ENCODE measurements at regions not wholly inside any gene's neighbourhood (a gene's known extent, or its start where the extent isn't known, plus 50 kb on each side); places are given as distances from the start of the nearest gene placed in this dataset.
"Not testable (repeated sequence)": the region's sequence is repeated elsewhere in the genome, so short reads cannot be mapped to it uniquely, and the experiment has no call there.

DNA sequence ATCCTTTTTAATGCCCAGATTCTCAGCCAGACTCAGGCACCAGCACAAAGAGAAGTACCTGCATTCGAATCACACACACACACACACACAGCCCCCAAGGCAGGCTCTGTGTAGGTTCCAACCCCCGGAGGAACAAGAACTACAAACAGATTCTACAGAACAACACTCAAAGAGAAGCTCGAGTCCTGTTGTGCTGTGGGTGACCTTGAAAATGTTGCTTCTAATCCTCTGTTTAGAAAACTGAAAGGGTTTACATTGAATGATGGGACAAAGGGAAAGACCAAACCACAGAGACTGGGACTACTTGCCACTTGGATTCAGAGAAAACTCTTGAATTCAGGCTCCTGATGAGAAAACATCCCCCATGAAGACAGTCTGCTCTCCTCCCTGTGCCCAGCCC is 568.8 kb upstream of the C16orf82 start:
- no peak for DNase-seq

DNA sequence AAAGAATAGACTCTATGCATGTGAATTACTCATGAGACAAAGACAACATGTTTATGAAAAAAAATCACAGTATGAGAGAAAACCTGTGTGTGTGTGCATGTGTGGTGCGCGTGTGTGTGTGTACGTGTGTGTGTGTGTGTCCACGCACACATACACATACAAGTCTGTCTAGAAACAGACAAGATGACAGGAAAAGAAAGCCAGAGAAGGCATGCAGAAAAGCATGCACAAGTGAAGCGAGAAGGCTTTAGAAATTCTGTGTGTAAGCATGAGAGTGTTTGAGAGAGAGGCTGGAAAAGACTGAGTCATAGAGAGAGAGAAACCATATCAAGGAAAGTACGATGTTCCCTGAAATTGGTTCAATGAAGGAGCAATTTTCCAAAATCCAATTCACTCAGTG is 566.4 kb upstream of the C16orf82 start:
- no peak for DNase-seq

DNA sequence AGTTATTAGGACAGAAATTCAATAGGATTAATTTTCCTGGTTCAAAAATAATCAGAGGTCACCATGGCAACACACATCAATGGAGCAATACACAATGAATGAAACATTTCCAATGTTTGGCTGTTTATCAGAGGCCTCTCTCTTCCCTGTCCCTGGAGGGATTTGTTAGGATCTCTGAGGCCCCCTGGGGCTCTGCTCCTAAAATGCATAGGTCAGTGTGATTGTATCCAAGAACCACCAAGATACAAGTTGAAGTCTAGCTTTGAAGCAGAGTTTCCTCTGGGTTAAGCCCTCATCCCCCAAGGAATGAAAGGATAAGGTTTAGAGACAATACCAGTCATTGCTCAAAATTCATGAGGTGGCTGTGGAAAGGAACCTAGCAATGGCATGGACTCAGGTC is 561.2 kb upstream of the C16orf82 start:
- DNase-seq = no peak

- not testable (repeated sequence) for DNase-seq
These were observed 557.8 kb upstream of the C16orf82 start for GRCh38 chr16:26508946-26509345.

DNA sequence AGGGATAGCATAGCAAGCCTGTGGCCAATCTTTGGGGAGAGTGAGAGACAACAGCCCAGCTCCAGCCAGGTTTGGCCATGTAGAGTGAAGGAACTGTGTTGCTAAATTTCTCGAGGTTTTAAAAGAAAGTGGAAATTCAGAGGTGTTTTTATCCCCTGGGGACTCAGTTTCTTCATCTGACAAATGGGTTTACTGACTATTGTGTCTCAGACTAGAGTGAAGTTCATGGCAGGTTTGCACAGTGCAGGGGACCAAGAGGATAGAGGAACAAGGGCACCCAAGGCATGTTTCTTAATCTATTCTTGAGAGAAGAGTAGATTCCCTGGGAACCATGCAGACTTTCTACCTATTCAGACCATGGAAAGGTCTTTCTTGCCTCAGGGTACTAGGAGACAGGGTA is 555.8 kb upstream of the C16orf82 start:
- no peak for DNase-seq

DNA sequence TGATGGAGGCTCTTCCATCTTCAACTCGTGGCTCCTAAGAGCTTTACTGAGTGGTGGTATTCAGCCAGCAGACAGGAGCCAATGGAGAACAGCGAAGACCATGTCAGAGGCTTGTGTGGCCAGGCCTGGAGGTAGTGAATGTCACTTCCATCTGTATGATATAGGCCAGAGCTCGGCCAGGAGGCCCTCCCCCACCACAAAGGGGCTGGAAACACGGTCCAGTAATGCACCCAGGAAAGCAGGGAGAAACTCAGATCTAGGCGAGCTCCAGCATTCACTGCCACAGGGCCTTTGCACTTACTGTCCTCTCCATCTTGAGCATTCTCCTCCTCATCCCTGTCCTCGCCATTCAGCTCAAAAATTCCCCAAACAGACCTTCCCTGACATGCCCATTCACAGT is 555.3 kb upstream of the C16orf82 start:
- no peak for DNase-seq

- no peak for DNase-seq
These were observed 545.1 kb upstream of the C16orf82 start for GRCh38 chr16:26521626-26522025.

DNA sequence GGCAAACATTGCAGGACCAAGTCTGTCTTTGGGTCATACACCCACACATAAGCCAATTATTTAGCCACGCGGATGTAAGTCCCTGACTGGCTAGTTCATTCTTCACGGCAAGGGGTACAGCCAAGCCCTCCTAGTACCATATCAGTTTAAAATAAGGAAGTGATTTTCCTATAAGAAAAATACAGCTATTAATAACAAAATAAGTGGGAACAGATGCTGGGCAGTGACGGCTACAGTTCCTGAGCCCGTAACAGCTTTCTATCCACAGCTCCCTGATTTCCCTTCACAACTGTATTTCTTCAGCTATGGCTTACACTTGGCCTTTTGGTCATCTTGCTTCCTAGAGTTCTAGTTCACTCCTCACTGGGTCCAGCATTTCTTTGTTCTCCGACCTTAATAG is 542.4 kb upstream of the C16orf82 start:
- DNase-seq = no peak

DNA sequence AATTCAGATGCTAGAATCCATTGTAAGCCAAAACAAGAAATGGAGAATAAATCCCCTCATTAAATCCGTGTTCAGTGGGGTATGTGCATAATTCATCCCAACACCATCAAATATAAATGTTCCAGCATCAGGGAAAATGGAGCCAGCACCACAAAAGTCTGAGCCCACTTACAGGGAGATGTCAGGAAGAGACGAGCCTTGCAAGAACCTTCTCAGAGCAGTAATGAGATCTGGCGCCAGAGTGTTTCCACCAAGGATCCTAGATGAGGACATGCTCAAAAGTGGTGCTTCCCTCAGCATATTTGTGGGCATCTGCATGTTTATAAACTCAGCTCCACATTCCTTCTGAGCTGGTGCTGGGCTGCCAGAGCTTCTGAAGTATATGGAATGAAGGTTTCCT is 541.9 kb upstream of the C16orf82 start:
- DNase-seq = no peak

- DNase-seq = no peak
These were observed 540.9 kb upstream of the C16orf82 start for GRCh38 chr16:26525856-26526255.

GRCh38 chr16:26526633-26527032 is 540.1 kb upstream of the C16orf82 start:
- no peak for DNase-seq

DNA sequence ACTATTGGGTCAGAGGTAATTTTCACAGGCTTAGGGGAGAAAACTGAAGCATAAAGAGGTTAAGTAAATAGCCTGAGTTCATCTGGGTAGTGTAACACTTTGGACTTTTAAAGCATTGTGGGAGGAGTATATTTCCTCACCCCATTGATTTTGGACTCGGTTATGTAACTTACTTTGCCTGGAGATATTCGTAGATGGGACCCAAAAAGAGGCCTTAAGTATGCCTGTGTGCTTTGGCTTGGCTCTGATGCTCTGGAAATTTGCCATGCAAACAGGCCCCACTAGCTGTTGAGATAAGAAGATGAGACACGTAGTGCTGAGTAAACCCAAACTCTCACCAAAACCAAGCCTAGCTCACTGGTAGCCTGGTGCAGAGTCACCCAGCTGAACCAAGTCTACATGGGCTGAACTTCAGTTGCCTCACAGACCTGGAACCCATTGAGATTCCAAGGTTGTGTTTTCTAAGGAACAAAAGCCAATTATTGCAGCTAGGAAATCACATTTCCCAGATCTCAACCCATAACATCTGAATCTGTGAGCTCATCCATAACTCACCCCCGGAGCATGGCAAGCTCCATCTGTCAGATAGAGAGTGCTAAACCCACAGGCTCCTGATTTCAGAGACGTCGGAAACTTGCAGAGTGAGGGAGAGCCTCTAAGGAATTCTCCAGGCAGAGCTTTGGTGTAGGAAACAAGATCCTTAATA is 536.0 kb upstream of the C16orf82 start:
- DNase-seq = peak in 10 of 56 donors; percentile 1 to 19 (median 6)

DNA sequence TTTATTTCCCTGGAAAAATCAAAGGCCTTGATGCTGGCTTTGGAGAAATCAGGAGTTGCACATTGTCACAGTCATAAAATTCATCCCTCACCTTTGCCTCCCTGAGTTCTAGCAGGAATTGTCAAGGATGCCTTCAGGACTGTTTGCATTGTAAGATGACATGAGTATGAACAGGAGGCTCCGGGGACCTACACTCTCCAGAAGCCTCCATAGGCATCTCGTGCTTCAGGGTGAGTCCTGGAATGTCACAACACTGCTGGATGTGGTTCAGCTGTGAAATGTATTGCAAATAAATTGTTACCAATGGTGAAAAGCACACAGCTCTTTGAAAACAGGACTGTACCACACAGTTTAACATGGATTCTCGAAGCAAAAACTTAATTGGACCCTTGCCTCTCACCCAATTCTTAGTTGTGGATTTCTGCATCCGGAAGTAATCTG is 535.4 kb upstream of the C16orf82 start:
- no peak for DNase-seq

GRCh38 chr16:26532456-26532855 is 534.3 kb upstream of the C16orf82 start:
- no peak for DNase-seq

DNA sequence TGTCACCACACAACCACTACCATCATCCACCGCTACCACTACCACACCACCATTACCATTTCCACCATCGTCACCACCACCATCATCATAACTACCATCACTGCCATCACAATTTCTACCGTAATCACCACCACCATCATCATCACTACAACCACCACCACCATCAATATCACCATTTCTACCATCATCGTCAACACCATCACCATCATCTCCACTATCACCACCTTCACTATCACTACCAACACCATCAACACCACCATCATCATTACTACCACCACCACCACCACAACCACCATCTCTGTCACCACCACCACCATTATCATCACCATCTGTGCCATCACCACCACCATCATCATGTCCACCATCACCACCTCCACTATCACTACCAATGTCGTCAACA is 524.5 kb upstream of the C16orf82 start:
- no peak for DNase-seq

DNA sequence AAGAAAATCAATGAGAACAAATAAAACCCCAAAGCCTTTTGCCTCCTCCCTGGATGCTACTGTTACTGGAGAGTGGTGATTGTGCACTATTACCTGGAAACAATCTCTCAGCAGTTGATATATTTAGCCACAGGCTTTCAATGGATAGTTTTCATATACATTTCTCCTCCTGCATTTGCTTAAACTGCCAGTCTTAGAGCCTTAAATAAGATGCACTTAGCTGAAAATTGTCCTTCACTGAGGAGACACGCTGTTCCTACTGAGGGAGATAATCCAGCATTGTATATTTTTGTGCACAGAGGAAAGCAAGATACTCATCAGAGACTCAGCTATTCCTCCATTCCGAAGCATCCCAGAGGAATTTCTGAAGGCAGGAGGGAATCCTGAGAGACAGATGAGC is 520.2 kb upstream of the C16orf82 start:
- no peak for DNase-seq

DNA sequence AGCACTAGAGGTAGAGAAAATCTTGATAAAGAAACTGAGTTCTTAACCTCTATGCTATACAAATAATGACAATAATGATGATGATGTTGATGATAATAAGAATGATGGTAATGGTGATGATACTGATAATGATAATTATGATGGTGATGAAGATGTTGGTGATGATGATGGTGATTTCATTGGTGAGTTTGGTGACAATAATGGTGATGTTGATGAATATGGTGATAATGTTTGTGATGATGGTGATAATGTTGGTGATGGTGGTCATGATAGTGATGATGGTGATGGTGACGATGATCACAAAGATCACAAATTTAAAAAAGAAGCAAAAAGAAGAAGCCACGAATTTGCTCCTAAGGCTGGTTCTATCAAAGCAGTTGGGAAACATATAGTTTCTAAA is 519.0 kb upstream of the C16orf82 start:
- no peak for DNase-seq

DNA sequence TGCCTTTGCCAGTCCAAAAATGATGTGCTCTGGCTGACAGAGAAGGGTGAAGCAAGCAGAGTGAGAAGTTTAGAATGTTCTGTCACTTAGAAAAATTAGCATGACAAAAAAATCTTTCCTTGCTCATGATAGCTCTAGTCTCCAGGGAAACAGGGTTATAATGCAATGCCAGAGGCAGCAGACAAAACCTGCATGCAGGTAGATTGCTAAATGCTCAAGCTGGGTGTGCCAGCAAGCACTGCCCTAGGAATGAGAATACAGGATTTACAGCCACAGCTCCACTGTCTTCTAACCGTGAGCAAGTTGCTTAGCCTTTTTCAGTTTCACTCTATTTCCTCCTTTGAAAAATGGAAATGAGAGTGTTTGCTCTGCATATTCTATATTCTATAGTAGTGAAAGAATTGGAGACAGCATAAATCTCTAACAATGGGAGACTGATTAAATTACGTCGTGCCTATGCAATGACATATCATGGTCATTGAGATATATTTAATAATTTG is 516.6 kb upstream of the C16orf82 start:
- no peak for DNase-seq

DNA sequence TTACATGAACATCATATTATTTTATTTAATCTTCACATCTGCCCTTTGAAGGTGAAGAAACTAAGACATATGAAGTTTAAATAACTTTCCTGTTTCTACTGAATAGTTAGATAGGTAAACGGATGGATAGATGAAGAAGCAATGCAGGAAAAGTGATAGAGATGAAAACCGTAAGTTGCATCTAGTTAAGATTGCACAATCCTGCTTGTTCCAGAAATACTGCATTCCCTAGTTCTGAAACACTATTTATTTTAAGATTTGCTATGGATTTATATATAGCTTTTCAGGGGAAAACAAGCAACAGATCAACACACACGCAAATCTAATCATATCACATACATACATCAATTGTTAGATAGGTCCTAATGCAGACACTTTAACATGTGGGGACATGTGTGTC is 512.7 kb upstream of the C16orf82 start:
- DNase-seq = no peak

DNA sequence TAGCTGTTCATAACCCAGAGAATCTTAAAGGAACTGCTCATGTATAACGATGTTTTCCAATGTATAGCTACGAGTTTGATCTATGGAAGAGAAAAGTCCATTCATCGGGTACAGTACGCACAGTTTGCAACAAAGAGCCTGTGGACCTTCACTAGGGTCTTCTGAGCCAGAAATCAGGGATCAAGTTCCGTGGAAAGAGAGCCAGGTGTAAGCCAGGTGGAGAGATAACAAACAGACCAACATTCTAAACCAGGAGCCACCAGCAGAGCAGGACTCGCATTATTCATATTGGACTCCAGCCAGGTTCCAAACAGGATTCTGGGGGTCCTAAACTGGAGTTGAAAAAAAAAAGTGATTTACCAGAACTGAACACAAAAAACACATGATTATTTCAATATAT is 505.4 kb upstream of the C16orf82 start:
- DNase-seq = no peak

GRCh38 chr16:26563018-26563417 is 503.7 kb upstream of the C16orf82 start:
- no peak for DNase-seq

DNA sequence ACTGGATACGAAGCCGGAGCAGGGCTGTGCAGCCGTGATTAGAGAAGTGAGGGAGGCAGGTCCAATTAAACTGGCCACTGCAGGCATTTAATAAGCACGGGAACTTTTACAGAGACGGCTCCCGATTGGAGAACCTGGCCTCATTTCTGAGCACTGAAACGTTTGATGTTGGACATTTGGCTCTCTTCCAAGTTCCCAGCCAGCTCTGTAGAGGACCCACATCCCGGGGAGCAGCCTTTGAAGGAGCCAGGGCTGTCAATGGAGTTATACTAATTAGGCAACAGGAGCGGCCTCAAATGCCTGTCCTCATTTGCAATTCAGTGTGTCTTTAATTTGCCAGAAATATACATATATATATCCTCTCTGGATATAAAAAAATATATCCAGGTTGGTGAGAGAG is 499.4 kb upstream of the C16orf82 start:
- DNase-seq = peak in 1 of 56 donors; percentile 5

DNA sequence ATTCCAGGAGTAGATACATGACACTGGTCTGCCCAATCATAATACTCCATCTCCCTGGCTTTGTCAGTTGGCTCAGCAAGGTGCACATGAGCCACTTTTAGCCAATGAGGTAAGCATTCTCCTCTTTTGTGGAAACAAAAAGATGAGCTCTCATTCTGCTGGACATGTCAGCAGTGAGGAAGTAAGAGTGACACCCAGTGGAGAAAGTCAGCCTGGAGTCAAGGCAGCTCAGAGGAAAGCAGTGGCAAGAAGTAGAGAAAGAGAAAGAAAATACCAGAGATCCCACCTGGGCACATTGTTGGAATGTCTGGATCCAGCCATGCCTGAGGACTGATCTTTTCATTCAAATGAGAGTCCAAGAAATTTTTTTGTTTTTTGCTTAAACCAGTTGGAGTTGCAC is 496.9 kb upstream of the C16orf82 start:
- DNase-seq = peak in 7 of 56 donors; percentile 0 to 16 (median 1)

GRCh38 chr16:26578748-26579147 is 488.0 kb upstream of the C16orf82 start:
- no peak for DNase-seq
